Uterus (tissue), 3 donors: ENCODE measurements at regions not wholly inside any gene's neighbourhood (a gene's known extent, or its start where the extent isn't known, plus 50 kb on each side); places are given as distances from the start of the nearest gene placed in this dataset.

Source experiments
- DNase-seq, 2 donors: peaks; one replicate each; pipeline ENCODE4 v3.0.0-alpha.2; 2019 to 2020
- H3K27ac ChIP-seq, 2 donors: fragments of 200-600 bp; sonication (generic); 1 replicate in 1 of 2; 2 replicates in 1 of 2; pipeline ENCODE4 v1.5.1; 2016 to 2018
- H3K27me3 ChIP-seq, 2 donors: fragments of 200-600 bp; sonication (generic); one replicate each; pipeline ENCODE4 v1.5.1; 2018 to 2019; ENCODE audit warnings: control low read depth in 1 of 2
- H3K36me3 ChIP-seq, 2 donors: fragments of 200-600 bp; sonication (generic); one replicate each; pipeline ENCODE4 v1.5.1; 2019; ENCODE audit warnings: control low read depth in 1 of 2
- H3K4me1 ChIP-seq, 2 donors: fragments of 200-600 bp; sonication (generic); one replicate each; pipeline ENCODE4 v1.5.1; 2018 to 2019; ENCODE audit warnings: control low read depth in 1 of 2
- H3K4me3 ChIP-seq, 2 donors: fragments of 200-600 bp; sonication (generic); 1 replicate in 1 of 2; 2 replicates in 1 of 2; pipeline ENCODE4 v1.5.1; 2018 to 2019; ENCODE audit warnings: mild to moderate bottlenecking in 1 of 2
- H3K9me3 ChIP-seq, 2 donors: fragments of 200-600 bp; sonication (generic); one replicate each; pipeline ENCODE4 v1.5.1; 2019; ENCODE audit warnings: control low read depth in 1 of 2
- POLR2A ChIP-seq, 2 donors: fragments of 450-650 bp; IDR thresholded peaks; one replicate each; pipeline ENCODE4 v1.6.1; 2016; ENCODE audit warnings: antibody characterized with exemption in 2 of 2, mild to moderate bottlenecking in 1 of 2, moderate library complexity in 1 of 2
- intact Hi-C: fragments of 100-400 bp; cut with DNase I; formaldehyde crosslinking; loops from one replicate; pipeline ENCODE4 v1.15.1; 2023; ENCODE audit warnings: low total_unique reads
- TF ChIP-seq, protein P1 (sequence below), 4 experiments: fragments of 200-600 bp in 2 of 4; fragments of 450-650 bp in 2 of 4; sonication (generic) in 2 of 4; IDR thresholded peaks; one replicate each; pipeline ENCODE4 v1.5.1; 2016 to 2019; ENCODE audit warnings: antibody characterized with exemption in 4 of 4, mild to moderate bottlenecking in 2 of 4, moderate library complexity in 1 of 4
- donor health status: DM: yes; HTN: yes; CAD: no.

DNA sequence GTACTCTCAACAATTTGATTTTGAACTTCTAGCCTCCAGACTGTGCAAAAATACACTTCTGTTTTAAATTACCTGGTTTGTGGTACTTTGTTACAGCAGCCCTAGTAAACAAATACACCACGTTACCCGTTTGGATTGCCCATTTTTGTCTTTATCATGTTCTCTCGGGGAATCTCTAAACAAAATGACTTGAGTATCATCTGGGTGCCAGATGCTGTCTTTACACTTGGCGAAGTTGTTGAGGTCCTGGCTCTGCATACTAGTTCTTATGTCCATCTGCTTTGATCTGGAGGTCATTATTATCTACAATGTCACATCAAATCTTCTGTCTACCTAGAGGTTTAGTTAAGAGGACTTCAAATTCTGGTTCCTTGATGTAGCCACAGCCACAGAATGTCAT, 142.4 kb upstream of the NRIP1 start:
- H3K27ac ChIP-seq = no peak overlapping the region
- intact Hi-C loops = no loop called here
- H3K27me3 ChIP-seq = no peaks in the 10 kb centered on the region
- H3K36me3 ChIP-seq = no peaks in the 10 kb centered on the region
- no peaks in the 10 kb centered on the region for H3K9me3 ChIP-seq
- no peak overlapping the region for H3K4me3 ChIP-seq
- DNase-seq = no peak
- no peaks in the 10 kb centered on the region for H3K4me1 ChIP-seq
- TF ChIP-seq, protein P1, sequence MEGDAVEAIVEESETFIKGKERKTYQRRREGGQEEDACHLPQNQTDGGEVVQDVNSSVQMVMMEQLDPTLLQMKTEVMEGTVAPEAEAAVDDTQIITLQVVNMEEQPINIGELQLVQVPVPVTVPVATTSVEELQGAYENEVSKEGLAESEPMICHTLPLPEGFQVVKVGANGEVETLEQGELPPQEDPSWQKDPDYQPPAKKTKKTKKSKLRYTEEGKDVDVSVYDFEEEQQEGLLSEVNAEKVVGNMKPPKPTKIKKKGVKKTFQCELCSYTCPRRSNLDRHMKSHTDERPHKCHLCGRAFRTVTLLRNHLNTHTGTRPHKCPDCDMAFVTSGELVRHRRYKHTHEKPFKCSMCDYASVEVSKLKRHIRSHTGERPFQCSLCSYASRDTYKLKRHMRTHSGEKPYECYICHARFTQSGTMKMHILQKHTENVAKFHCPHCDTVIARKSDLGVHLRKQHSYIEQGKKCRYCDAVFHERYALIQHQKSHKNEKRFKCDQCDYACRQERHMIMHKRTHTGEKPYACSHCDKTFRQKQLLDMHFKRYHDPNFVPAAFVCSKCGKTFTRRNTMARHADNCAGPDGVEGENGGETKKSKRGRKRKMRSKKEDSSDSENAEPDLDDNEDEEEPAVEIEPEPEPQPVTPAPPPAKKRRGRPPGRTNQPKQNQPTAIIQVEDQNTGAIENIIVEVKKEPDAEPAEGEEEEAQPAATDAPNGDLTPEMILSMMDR (IDR thresholded peaks at IDR 0.05) = no peak
- TF ChIP-seq POLR2A (IDR thresholded peaks at IDR 0.05) = no peak

- H3K36me3 ChIP-seq = no peaks in the 10 kb centered on the region
- H3K4me1 ChIP-seq = no peaks in the 10 kb centered on the region
- H3K27me3 ChIP-seq = no peaks in the 10 kb centered on the region
- H3K4me3 ChIP-seq = no peak overlapping the region
- intact Hi-C loops = no loop called here
- no peak for TF ChIP-seq POLR2A (IDR thresholded peaks at IDR 0.05)
- TF ChIP-seq, protein P1 (IDR thresholded peaks at IDR 0.05) = no peak
- no peak overlapping the region for H3K27ac ChIP-seq
- H3K9me3 ChIP-seq = no peaks in the 10 kb centered on the region
- DNase-seq = no peak
Observed at GRCh38 chr21:15207635-15208370, 143.0 kb upstream of the NRIP1 start.

DNA sequence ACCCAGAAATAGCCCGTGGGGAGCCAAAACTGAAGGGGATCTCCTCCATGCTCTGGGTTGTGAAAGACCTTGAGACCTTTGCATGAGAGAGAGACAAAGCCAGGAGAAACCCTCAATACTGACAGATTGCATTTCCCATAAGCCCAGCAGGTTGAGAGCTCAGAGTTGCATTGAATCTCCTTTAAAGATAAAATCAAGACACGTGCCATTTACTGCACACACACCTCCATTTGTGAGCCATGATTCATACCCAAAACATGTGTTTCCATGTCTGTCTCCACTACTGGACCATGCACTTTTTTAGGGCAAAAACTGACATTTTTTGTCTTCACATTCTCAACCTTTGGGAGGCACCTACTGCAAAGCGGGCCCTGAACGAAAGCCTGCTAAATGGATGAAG, 144.0 kb upstream of the NRIP1 start:
- Histone ChIP-seq H3K9me3 (no peaks in the 10 kb centered on the region), H3K4me1 (no peaks in the 10 kb centered on the region), H3K36me3 (no peaks in the 10 kb centered on the region), H3K27ac (no peak overlapping the region), H3K27me3 (no peaks in the 10 kb centered on the region), H3K4me3 (no peak overlapping the region)
- no peak for DNase-seq
- intact Hi-C loops = no loop called here
- TF ChIP-seq POLR2A (IDR thresholded peaks at IDR 0.05) = no peak
- TF ChIP-seq, protein P1 (IDR thresholded peaks at IDR 0.05) = no peak

DNA sequence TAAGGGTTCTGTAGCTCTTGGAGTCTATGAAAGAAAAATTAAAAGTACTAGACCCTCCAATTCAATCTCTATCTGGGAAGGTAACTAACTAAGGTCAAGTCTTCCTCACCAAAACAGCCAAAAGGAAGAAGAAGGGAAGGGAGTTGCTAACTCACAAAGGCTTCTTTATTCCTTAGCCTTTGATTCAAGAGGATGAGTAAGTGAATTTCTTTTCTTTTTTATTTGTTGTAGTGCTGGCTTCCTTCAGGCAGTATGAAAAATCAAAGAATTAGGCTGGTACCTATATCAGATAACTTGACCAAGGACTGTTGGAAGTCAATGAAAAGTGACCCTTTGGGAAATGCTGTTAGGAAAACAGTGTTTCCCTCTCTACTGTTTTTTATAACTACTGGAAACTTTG, 144.4 kb upstream of the NRIP1 start:
- Histone ChIP-seq H3K9me3 (no peaks in the 10 kb centered on the region), H3K4me1 (no peaks in the 10 kb centered on the region), H3K36me3 (no peaks in the 10 kb centered on the region), H3K4me3 (no peak overlapping the region), H3K27me3 (no peaks in the 10 kb centered on the region), H3K27ac (no peak overlapping the region)
- TF ChIP-seq, protein P1 (IDR thresholded peaks at IDR 0.05) = no peak
- no peak for TF ChIP-seq POLR2A (IDR thresholded peaks at IDR 0.05)
- intact Hi-C loops = no loop called here
- no peak for DNase-seq

GRCh38 chr21:15210235-15210678, 145.5 kb upstream of the NRIP1 start:
- Histone ChIP-seq H3K4me1 (no peaks in the 10 kb centered on the region), H3K9me3 (no peaks in the 10 kb centered on the region), H3K27me3 (no peaks in the 10 kb centered on the region), H3K4me3 (no peak overlapping the region), H3K27ac (no peak overlapping the region), H3K36me3 (no peaks in the 10 kb centered on the region)
- intact Hi-C loops = no loop called here
- DNase-seq = no peak
- TF ChIP-seq, protein P1 (IDR thresholded peaks at IDR 0.05) = no peak
- TF ChIP-seq POLR2A (IDR thresholded peaks at IDR 0.05) = no peak
